ENCODE measurements at regions not wholly inside any gene's neighbourhood (a gene's known extent, or its start where the extent isn't known, plus 50 kb on each side); places are given as distances from the start of the nearest gene placed in this dataset.

DNA sequence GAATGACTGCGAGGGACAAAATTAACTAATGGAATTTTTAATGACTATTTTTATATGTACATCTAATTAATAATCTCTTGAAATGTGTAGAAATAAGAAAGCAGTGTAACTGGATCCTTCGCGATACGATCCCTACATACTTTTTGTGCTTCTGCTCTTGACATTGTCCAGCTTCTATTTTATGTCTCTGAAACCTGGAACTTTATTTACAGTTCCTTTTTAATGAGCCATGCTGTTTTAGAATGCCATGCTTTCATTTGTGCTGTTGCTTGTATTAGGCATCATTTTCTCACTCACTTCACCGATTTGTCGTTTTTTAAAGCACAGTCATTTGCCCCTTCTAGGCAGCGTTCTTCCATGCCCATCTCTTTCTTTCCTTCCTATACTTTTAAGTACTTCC lies 301.3 kb downstream of the EDEM1 start:
- intact Hi-C loops (cut with DNase I) = no loop called here
- H3K4me3 ChIP-seq = no peak overlapping the region
- TF ChIP-seq, protein P1, sequence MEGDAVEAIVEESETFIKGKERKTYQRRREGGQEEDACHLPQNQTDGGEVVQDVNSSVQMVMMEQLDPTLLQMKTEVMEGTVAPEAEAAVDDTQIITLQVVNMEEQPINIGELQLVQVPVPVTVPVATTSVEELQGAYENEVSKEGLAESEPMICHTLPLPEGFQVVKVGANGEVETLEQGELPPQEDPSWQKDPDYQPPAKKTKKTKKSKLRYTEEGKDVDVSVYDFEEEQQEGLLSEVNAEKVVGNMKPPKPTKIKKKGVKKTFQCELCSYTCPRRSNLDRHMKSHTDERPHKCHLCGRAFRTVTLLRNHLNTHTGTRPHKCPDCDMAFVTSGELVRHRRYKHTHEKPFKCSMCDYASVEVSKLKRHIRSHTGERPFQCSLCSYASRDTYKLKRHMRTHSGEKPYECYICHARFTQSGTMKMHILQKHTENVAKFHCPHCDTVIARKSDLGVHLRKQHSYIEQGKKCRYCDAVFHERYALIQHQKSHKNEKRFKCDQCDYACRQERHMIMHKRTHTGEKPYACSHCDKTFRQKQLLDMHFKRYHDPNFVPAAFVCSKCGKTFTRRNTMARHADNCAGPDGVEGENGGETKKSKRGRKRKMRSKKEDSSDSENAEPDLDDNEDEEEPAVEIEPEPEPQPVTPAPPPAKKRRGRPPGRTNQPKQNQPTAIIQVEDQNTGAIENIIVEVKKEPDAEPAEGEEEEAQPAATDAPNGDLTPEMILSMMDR (IDR thresholded peaks at IDR 0.05) = no peak
- no peaks in the 10 kb centered on the region for H3K4me1 ChIP-seq
- H3K27ac ChIP-seq = no peak overlapping the region
- DNase-seq = no peak
- ATAC-seq = no peak
- H3K27me3 ChIP-seq (ENCODE audit: low read depth) = no peaks in the 10 kb centered on the region
- no peaks in the 10 kb centered on the region for H3K36me3 ChIP-seq
- H3K9me3 ChIP-seq = no peaks in the 10 kb centered on the region

DNA sequence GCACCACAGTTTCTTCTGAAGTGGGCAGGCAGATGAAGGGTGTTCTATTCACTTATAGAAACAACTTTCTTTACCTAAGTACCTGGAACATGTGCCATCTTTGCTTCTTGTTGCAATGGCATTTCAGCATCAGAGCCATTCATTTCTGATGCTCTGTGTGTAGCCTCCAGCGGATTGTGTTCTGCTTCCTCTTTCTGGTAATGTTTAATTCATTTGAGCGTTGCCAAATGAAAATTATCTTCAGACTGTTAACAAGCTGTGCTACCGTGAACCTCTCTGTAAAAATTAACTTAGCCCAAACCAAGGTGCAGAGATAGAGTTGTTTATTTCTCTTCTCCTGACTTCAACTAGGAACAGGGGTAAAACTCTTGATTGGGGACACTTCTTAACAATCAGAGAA lies 302.0 kb downstream of the EDEM1 start:
- Histone ChIP-seq H3K27me3 (ENCODE audit: low read depth) (no peaks in the 10 kb centered on the region), H3K9me3 (no peaks in the 10 kb centered on the region), H3K36me3 (no peaks in the 10 kb centered on the region), H3K4me1 (no peaks in the 10 kb centered on the region), H3K27ac (no peak overlapping the region), H3K4me3 (no peak overlapping the region)
- TF ChIP-seq, protein P1 (IDR thresholded peaks at IDR 0.05) = no peak
- no peak for DNase-seq
- ATAC-seq = no peak
- intact Hi-C loops (cut with DNase I) = no loop called here

DNA sequence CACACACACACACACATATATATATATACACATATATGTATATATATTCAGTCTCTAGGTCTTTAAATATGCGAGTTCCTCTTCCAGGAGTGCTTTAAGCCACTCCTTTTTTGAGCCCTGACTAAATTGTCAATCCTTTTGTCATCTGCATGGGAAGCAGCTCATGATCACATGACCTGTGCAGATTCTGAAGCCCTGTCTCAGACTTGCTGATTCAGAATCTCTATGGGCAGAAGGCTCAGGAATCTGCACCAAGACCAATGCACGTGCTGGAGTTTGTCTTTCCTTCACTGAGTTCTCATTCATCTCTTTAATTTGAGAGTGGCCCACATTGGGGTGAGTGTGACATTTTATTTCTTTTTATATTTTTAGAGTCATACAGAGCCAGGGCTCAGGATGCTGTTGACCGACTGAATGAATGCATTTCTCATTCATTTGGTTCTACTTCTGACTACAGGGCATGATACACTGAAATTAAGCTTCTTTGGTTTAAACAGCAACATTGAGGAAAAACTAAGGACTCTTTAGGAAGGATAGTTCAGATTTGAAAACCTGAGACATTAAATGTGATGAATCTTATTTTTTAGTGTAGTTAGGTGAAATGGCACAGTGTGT lies 307.5 kb downstream of the EDEM1 start:
- TF ChIP-seq, protein P1 (IDR thresholded peaks at IDR 0.05) = no peak
- intact Hi-C loops (cut with DNase I) = no loop called here
- ATAC-seq = no peak
- H3K4me1 ChIP-seq = no peaks in the 10 kb centered on the region
- H3K27me3 ChIP-seq (ENCODE audit: low read depth) = no peaks in the 10 kb centered on the region
- no peak overlapping the region for H3K27ac ChIP-seq
- no peak for DNase-seq
- no peaks in the 10 kb centered on the region for H3K9me3 ChIP-seq
- H3K36me3 ChIP-seq = no peaks in the 10 kb centered on the region
- no peak overlapping the region for H3K4me3 ChIP-seq

DNA sequence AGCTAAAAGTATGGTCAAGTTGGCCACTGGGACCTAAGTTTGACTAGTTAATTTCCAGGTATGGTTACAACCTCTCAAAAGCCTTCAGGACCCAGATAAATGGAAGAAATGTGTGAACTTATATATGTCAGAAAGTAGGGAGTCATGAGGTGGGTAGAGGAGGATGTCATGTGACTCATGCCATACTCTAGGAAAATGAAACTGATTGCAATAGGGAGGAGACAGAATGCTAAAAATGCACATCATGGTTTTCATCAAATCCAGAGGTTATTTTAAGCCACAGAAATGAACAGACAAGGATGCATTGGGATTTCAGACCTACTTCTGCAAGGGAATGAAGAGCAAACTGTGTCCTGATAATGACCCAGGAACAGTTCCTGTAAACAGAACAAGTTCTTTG lies 310.0 kb downstream of the EDEM1 start:
- TF ChIP-seq, protein P1 (IDR thresholded peaks at IDR 0.05) = no peak
- Histone ChIP-seq H3K27ac (no peak overlapping the region), H3K4me3 (no peak overlapping the region), H3K4me1 (no peaks in the 10 kb centered on the region), H3K27me3 (ENCODE audit: low read depth) (no peaks in the 10 kb centered on the region), H3K9me3 (no peaks in the 10 kb centered on the region), H3K36me3 (no peaks in the 10 kb centered on the region)
- intact Hi-C loops (cut with DNase I) = no loop called here
- ATAC-seq (no peak), DNase-seq (no peak)

DNA sequence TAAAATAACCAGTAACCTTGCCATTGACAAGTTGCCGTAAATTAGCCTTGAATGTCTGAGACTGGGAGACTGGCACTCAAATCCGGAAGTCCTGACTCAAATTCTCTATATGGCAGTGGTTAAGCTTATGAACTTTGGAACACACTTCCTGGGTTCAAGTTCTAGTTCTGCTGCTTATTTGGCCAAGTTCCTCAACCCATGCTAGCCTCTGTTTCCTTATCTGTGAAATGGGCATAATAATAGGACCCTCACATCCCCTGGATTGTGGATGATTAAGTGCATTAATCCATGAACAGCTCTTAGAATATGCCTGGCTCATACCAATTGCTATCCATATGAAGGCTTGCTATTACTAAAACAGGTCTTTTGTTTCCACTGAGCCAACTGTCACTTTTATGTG lies 311.5 kb downstream of the EDEM1 start:
- TF ChIP-seq, protein P1 (IDR thresholded peaks at IDR 0.05) = no peak
- DNase-seq (no peak), ATAC-seq (no peak)
- intact Hi-C loops (cut with DNase I) = no loop called here
- Histone ChIP-seq H3K4me3 (no peak overlapping the region), H3K4me1 (no peaks in the 10 kb centered on the region), H3K27ac (no peak overlapping the region), H3K27me3 (ENCODE audit: low read depth) (no peaks in the 10 kb centered on the region), H3K9me3 (no peaks in the 10 kb centered on the region), H3K36me3 (no peaks in the 10 kb centered on the region)

DNA sequence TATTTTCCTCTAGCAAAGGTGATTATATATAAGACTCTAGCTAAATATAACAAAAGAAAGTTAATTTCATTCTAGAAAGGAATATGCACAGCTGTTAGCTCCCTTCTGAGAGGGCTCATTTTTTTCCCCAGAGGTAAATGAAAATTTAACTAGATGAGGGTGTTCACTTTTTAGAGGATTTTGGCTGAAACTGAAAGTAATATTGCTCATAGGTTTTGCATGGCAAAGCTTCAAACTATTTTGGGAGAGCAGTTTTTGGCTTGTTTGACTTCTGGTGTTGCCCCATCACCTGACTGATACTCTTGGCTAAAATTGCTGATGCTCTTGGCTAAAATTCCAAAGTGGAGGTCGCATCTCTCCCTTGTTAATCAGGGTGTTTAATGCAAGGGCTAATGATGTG lies 311.9 kb downstream of the EDEM1 start:
- intact Hi-C loops (cut with DNase I) = no loop called here
- no peaks in the 10 kb centered on the region for H3K27me3 ChIP-seq (ENCODE audit: low read depth)
- TF ChIP-seq, protein P1 (IDR thresholded peaks at IDR 0.05) = no peak
- no peaks in the 10 kb centered on the region for H3K36me3 ChIP-seq
- no peak overlapping the region for H3K27ac ChIP-seq
- no peak overlapping the region for H3K4me3 ChIP-seq
- ATAC-seq = no peak
- no peaks in the 10 kb centered on the region for H3K4me1 ChIP-seq
- H3K9me3 ChIP-seq = no peaks in the 10 kb centered on the region
- no peak for DNase-seq
